Cerebellar nuclear complex (tissue), 1 donor: ENCODE measurements at regions not wholly inside any gene's neighbourhood (a gene's known extent, or its start where the extent isn't known, plus 50 kb on each side); places are given as distances from the start of the nearest gene placed in this dataset.

Experiments
- DNase-seq, 2 experiments: peaks; one replicate each; lab custom pipeline; 2025; lab: John Stamatoyannopoulos, UW

DNA sequence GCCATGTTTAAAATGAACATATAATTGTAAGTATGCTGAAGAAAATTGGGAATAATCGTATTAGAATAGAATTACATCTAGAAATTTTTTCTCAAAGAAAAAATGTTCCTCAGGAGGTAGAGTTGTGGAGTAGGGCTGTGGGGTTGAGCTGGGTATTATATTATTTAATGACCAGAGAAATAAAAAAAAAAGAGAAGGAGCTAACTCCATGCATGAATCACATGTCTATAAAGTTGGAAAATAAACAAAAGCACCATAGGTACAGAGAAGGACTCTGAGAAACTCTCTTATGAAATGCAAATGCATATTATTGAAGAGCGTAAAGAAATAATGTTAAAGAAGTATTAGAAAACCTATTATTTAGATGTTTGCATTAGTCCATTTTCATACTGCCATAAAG, 405.5 kb downstream of the EFNB2 start:
- no peak for DNase-seq

DNA sequence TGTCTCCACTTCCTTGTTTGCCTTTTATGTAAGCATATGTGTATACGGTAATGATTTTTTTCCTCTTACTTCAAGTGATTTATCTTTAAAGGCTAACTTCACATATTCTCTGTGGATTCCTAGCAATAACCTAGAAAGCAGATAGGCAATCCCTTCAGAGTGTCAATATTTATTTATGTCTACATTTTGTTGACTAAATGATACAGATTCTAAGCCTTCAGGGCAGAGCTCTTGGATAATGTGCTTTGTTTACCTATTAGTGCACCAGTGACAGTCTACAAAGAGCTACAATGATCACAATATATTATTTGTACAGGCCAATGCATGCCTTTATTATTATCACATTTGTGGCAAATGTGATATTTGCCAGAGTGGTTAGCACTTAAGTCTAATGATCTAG, 406.2 kb downstream of the EFNB2 start:
- no peak for DNase-seq

DNA sequence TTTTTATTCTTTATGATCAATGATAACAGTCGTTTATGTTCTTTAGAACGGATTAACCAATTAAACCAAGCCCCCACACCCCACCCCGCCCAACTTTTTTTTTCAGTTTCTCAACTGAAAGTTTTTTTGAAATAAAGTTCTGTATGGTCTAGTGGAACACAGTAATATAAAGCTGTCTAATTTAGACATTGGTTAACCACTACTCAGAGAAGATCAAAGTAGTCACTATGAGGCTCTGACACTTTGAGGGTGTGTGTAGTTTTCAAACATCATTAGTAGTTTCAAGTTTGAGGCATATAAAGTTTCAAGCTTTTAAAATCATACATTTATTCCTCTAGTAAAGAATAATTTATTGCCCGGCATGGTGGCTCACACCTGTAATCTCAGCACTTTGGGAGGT, 413.2 kb downstream of the EFNB2 start:
- no peak for DNase-seq

DNA sequence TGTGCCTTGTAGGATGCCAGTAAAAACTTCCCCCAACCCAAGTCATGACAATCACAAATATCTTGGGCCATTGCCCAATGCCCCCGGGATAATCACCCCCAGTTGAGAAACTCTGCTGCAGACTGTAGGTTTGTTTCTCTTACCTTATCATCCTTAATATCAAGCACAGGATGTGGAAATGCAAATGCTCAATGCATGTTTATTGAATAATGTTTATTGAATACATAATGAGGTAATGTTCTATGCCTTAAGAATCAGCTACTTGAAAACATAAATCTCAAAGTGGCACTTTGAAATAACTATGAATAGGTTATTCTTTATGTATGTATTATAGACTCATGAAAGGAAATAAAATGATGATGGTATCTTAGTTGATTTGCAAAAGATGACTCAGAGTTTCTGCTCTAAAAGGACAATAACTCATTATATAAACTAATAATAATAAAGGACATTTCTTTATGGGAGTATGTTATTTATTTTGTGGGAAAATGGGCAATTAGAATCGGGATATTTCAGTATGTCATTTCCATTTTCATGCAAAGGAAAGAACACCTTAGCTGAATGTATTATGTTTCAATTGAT, 414.2 kb downstream of the EFNB2 start:
- DNase-seq: no peak

DNA sequence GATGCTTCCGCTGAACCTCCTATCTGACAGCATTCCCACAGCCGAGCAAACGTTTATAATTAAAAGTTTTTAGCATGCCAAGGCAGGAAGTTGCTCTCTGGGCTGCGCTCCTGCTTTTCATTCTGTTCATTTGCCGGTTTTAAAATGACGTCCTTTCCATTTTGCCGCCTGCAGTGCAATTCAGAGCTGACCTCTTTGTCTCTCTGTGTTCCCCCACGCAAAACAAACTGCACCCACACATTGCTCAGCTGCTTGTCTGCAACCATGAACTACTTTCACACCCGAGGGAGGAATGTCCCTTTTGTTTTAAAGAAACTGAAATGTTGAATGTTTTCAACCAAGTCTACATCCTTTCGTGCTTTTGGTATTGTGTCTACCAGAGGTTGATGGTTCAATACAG, 416.5 kb downstream of the EFNB2 start:
- DNase-seq: no peak

DNA sequence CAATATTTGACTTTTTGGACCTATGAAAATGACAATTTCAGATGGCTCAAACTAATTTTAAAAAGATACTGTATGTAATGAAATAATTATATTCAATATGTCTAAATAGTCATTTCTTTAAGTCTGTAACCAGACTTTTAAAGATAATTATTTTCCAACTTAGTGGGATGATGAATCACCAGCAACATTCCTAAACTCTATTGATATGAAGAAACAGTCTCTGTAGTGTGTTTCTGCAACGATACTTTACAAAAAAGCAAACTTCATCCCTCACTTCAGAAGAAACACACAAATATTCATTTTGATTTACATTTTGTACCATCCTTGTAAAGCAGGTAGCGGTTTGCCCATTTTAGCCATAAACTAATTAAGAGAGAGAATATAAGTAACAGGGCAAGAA, 417.4 kb downstream of the EFNB2 start:
- DNase-seq: no peak

DNA sequence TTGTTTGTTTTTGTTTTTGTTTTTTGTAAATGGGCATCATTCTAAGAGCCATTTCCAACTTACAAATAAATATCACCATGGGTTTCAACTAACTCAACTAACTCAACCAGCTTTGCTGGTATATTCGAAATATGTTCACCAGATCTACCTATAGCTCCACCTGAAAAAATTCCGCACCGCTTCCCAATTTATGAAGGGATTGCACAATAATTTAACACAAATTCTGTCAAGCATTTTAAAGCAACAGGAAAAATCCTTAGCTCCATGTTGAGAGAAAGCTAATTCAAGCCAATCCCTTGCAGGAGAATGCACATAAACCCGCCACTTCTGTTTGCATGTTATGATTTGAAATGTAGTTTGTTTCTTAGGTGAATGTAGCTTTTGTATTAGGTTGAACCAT, 417.8 kb downstream of the EFNB2 start:
- no peak for DNase-seq

DNA sequence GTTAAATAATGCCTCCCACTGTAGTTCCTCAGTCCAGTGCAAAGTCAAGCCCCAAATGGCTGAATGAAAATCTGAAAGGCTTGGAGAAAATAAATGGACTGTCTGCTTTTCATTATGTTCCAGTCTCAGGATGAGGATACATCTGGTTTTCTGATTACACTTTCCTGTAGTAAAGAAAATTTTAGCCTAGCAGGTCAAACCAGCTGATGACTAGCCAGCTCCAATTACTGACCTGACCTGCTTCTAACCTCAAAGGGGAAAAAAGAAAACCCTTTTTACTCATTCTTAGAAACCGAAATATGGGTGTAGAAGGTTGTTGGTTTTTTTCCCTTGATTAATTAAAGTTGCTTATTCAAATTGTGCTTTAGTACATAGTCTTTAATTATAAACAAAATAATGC, 418.4 kb downstream of the EFNB2 start:
- DNase-seq: no peak

DNA sequence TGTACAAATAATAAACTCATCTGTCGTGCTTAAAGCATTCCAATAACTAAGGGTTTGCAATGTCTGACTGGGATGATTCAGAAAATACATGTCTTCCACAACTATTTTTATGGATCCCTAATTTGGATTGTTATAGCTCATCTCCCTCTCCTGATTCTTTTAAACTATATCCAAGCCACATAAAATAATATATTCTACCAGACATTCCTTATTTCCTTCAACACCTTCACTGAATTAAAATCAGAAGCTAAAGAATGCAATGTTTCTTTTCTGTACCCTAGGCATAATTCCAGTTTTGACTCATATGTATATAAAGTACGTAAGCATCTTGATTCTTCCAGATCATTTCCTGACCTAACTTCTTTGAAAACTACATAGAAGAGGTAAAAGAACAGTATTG, 420.4 kb downstream of the EFNB2 start:
- no peak for DNase-seq

DNA sequence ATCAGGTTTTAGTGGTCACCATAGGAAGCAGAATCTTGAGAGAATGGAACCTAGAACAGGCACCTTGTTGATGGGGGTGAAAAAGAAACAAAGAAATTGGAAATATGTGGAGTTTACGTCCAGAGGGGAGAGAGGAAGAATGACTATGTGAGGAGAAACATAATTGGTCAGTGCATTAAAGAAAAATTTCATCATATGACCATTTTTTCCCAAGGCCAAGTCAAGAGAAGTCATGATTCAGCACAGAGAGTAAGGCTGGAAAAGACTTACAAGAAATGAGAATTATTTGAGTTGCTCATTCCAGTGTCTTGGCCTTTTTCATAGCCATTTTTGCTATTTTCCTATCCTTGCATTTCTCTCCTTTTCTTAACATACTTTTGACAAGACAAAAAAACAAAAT, 421.7 kb downstream of the EFNB2 start:
- DNase-seq: no peak

DNA sequence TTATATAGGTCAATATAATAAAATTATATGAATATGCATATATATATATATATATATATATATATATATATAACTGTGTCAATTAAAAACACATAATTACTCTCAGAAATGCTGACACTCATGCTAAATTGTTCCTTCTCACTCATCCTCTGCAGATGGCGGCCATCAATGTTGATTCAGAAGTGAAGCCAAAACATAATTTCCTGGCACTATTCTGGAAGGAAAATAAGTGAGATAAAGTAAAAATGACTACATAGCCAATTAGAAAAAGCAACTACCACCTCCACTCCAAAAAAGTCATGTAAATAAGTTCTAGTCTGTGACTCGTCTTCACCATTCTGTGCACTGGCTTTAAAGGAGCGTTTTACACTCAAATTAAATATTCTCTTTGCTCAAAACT, 423.3 kb downstream of the EFNB2 start:
- no peak for DNase-seq

DNA sequence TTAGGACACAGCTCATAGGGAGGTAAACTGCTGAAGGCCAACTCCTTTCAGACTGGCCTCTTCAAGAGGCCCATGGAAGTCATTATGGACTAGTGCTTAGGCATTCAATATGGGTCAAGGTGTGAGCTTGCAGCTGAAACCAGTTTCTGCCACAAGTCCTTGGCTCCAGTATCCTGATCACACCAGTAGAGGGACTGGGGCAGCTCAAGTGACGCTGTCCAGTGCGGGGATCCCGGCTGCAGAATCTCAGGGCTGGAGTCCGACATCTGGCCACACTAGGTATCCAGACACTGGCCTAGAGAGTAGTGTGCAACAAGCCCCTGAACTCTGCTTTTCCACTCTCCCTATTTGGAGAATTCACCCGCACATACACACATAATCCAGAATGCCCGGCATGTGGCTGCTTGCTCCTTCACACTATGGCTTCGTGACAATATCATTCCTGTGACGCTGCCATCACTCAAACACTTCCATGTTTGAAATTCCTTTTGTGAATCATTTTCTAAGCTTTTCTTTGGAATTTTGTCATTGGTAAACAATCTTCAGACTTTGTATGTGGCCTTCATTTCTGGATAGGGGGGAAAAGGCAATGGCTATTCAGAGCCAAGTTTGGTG, 425.1 kb downstream of the EFNB2 start:
- no peak for DNase-seq

DNA sequence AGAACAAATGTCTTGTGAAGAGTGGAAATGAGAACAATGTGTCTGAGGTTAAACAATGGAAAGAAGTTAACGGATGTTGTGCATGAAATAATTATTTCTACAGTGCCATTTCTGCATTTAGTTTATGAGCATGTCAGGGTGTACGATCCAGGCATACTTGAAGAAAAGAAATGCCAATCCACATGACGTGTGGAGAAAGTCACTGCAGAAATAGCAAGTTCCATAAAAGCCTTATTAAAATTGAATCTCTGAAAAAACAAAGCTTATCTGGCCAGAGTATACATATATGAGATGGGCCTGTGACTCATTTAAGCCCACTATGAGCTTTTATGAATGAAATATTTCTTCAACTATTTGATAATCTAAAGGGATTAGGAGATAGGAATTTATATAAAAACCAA, 426.1 kb downstream of the EFNB2 start:
- DNase-seq: no peak

DNA sequence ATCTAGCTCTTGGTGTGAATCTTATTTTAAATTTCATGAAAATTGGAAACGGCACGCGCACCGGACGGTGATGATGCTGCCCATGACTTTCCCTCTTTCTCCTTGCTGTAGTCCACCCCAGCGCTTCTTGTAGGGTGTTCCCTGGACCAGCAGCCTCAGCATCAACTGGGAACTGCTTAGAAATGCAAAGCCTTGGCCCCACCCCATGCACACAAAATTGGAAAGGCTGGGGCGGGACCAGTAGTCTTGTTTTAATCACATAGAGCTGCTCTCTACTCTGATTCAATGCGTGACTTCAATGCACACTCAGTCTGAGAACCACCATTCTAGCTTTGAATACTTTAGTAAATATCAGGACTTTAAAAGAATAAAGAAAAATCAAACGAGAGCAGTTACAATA, 427.1 kb downstream of the EFNB2 start:
- DNase-seq: no peak

DNA sequence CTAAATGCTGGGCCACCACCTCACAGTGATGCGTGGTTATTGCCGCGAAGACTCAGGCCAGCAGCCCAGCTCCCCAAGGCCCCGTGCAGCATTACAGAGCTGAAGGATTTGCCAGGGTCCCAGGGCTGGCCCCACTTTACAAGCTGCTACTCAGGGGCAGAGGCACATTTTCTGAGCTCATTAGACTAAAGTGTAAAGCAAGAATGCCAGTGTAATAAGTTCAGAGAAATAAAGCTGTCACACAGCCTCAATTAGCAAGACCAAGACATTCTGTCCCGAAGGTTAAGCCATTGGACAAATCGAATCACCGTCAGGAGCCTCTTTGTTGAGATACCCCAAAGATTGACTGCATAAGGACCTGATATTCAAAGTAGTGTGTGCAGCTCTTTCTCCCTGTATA, 428.4 kb downstream of the EFNB2 start:
- DNase-seq: no peak

DNA sequence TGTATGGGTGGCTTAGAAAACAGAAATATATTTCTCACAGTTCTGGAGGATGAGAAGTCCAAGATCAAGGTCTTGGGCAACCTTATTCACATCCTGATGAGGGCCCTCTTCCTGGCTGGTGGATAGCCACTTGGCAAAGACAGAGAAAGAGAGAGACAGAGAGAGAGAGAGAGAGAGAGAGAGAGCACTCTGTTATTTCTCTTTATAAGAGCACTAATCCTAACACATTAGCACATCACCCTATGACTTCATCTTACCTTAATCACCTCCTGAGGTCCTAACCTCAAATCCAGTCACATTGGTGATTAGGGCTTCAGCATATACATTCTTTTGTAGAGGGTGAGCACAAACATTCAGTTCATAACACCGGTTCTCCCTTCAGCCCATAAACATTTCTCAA, 430.3 kb downstream of the EFNB2 start:
- DNase-seq: no peak

DNA sequence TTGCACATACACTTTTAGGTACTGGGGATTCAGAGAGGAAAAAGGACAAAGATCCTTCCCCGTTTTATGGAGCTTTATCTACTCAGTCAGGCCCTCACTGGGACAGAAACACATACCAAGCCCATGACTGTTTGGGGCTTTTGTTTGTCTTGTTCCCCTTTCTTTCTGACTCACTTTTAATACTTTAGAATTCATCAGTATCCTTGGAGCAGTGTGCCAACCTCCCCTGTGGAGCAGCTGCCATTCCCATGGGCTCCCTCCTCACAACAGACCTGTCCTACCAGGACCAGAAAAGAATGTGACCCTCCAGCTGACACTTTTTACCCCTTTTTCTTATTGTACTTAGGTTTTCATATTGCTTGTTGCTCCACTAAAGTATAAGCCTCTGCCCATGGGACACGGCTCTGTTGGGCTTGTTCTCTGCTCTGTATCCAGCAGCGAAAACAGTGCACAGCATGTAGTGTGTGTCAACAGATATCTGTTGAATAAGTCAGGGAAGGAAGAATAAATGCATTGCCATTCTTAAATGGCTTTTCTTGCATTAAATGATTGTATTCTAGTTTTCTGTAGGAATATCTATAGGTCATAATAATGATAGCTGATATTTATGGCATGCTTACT, 431.1 kb downstream of the EFNB2 start:
- DNase-seq: no peak

DNA sequence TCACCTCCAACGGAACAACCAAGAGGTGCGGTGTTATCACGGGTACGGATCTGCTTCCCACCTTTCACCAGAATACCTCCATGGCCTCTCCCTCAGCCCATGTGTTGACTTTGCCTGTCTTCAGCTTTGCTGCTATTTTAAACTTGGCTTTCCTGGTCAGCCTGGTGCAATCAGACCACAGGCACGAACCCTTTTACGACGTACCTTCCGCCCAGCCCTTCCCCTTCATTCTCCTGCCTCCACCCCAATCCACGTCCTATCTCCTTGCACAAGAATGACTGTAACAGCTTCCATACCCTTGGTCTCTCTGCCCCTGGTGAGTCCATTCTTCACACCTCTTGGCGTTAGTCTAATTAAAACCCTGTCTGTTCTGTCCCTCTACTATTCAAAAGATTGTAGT, 431.7 kb downstream of the EFNB2 start:
- DNase-seq: no peak

DNA sequence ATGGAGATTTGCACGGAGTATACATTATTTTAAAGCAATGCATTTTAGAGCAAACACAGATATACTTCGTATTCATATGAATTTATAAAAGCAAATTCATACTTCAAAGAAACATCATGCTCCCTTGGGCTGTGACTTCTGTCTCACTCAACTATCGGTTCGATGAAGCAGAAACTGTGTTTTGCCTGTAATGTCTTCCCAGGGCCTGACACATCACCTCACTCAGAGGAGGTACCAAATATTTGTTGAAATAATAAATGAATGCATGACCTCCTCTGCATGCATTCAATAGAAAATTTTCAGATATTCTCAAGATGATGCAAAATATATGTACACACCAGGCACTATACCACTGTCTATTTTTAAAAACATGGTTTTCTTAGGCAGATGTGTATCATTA, 432.7 kb downstream of the EFNB2 start:
- no peak for DNase-seq

DNA sequence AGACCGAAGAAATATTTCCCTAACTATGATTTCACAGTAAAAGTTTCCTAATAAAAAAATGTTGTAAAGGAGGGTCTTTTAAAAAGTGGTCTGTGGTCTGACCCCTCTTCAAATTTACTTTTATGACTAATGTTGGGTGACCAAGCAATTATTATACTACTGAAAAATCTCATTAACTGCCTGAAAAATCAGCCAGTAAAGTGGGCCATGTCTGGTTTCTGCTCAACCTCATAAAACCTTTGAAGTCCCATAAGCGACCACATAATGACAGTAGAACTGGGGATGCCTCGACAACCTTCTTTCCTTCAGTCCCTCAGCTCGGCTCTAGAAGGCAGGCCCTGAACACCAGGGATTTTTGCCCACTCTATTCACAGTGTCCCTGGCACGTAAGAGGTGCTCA, 434.3 kb downstream of the EFNB2 start:
- no peak for DNase-seq

DNA sequence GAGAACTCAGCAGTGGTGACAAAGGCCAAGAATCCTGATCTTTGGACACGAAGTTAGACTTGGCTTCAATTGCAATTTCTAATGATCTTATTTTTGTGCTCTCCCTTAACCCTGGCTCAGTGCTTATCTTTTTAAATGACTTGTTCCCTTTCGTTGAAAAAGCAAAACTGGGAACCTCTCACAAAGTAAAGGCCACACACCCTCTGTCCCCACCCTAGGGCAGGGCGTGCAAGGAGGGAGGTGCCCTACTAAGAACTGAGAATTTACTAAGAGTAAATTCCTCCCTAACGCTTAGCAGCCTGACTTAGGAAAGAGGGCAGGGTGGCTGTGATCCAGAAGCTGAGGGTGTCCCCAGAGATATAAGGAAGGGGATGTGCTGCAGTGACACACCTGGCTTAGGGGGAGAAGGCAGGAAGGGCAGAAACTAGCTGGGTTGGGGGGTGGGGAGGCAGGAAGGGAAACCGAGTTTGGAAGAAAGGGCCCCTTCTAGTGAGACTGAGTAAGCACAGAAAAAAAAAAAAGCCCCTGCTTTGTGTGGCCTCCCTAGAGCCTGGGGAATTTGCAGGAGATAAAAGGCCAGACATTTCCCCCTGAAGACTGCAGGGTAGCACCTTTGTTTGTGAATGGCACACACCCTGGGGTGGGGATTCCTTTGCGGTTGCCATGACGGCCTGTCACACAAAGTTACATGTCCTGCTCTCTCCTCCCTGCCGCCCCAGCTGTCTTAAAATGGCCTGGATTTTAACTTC, 435.1 kb downstream of the EFNB2 start:
- no peak for DNase-seq

DNA sequence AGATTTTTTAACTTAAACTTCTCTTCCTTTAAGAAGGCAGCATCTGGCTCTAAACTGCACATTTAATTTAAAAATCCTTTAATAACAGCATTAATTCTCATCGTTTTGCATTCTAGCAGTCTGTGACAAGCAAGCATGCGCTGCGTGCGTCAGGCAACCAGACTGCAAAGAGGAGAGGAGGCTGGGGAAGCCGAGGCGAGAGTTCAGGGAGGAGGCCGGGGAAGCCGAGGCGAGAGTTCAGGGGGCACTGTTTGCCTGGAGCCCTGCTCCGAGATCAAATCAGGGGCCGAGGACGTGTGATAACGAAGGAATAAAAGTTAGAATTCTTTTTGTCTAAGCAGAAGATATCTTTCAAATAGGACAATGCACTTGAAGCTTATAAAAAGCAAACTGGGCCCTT, 435.7 kb downstream of the EFNB2 start:
- DNase-seq: no peak

DNA sequence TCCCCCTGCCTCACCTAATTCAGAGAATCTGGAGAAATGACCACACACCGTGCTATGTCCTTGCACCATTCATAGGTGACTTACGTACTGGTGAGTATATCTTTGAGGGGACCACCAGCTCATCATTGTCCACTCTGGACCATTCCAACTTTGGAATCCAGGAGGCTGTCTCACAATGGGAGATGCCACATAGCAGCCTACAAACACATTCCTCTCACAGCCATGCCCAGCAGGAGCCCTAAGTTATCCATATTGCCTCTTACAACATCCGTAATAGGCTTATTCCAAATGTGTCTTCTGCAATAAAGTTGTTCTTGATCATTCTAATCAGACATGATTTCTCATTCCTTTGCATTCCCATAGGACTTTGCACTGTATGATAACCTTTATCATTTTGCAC, 436.7 kb downstream of the EFNB2 start:
- no peak for DNase-seq
